ENCODE measurements at regions not wholly inside any gene's neighbourhood (a gene's known extent, or its start where the extent isn't known, plus 50 kb on each side); places are given as distances from the start of the nearest gene placed in this dataset.

GRCh38 chr1:117795792-117796191 lies 133.6 kb downstream of the GDAP2 start:
- TF ChIP-seq CTCF (IDR thresholded peaks at IDR 0.05) (no peak), POLR2A (IDR thresholded peaks at IDR 0.05) (no peak)

All from lower leg skin (tissue), 3 donors.